Skeletal muscle satellite cell (primary cell): ENCODE measurements at regions not wholly inside any gene's neighbourhood (a gene's known extent, or its start where the extent isn't known, plus 50 kb on each side); places are given as distances from the start of the nearest gene placed in this dataset.

Source experiments
- H3K27me3 ChIP-seq: 2 replicates; pipeline ENCODE4 v1.7.0; 2013; ENCODE audit warnings: low read length; ENCODE audit not compliant: control insufficient read depth, insufficient read depth
- H3K36me3 ChIP-seq: 2 replicates; pipeline ENCODE4 v1.7.0; 2013; ENCODE audit warnings: mild to moderate bottlenecking, control low read depth, low read length; ENCODE audit not compliant: insufficient read depth
- H3K4me1 ChIP-seq: 2 replicates; pipeline ENCODE4 v1.7.0; 2013; ENCODE audit warnings: low read length; ENCODE audit not compliant: control insufficient read depth, insufficient read depth
- H3K4me2 ChIP-seq: 2 replicates; pipeline ENCODE4 v1.7.0; 2013; ENCODE audit warnings: mild to moderate bottlenecking, low read length
- H3K4me3 ChIP-seq: 2 replicates; pipeline ENCODE4 v1.7.0; 2013; ENCODE audit warnings: low read length
- H3K9ac ChIP-seq: 2 replicates; pipeline ENCODE4 v1.7.0; 2013; ENCODE audit warnings: mild to moderate bottlenecking, low read depth, low read length, moderate library complexity
- H3K9me3 ChIP-seq: replicated peaks from 2 replicates; pipeline ENCODE4 v1.7.0; 2013; ENCODE audit warnings: mild to moderate bottlenecking, control low read depth, low read length

DNA sequence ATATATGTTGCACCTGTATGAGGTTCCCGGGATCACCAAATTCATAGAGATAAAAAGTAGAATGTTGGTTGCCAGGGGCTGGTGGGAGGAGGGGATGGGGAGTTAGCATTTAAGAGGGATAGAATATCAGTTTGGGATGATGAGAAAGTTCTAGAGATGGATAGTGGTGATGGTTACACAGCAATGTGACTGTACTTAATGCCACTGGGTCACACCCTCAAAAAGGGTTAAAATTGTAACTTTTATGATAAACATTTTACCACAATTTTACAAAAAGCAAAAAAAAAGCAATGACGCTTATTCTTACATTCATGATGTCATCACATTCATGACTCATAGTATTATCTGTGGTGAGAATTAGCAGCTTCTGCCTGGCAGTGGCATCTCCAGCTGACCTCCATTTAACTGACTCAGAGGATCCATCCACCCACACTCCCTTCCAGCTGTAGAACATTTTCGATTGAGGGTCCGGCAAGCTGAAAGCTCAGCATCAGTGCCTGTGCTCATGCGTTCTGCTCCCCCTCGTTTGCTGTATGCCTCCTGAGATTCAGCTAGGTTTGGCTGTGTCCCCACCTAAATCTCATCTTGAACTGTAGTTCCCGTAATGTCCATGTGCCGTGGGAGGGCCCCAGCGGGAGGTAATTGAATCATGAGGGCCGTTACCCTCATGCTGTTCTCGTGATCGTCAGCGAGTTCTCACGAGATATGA, 64.8 kb upstream of the TMEM260 start:
- Histone ChIP-seq H3K4me3 (no peak overlapping the region), H3K36me3 (no peaks in the 10 kb centered on the region)

DNA sequence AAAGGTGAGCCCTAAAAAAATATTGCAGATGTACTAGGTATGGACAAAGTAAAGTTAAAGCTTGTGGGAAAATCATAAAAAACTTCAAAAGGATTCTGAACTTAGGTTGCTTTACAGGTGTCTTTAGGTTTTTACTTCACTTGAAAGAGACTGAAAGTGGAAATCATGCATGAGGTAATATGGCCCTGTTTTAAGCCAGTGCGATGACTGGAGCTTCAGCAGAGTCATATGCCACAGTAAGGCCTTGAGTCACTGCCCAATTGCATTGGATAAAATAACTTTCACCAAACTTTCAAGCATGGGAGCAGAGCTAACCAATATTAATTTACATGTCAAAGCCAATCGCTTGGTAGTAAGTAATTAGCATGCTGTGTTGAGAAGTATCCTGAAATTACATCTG, 63.9 kb upstream of the TMEM260 start:
- H3K4me3 ChIP-seq = no peak overlapping the region
- no peaks in the 10 kb centered on the region for H3K36me3 ChIP-seq
- no peak overlapping the region for H3K9ac ChIP-seq
- H3K9me3 ChIP-seq = no peaks in the 10 kb centered on the region
- H3K4me2 ChIP-seq = no peak overlapping the region
- H3K27me3 ChIP-seq = peaks cover 30% of the 10 kb centered on the region
- no peaks in the 10 kb centered on the region for H3K4me1 ChIP-seq

More for the DNA sequence above, 64.8 kb upstream of the TMEM260 start:
- no peaks in the 10 kb centered on the region for H3K9me3 ChIP-seq
- H3K9ac ChIP-seq = no peak overlapping the region
- H3K27me3 ChIP-seq = peaks cover 30% of the 10 kb centered on the region
- H3K4me2 ChIP-seq = peak overlapping the region; percentile 43
- H3K4me1 ChIP-seq = no peaks in the 10 kb centered on the region

- peaks cover 32% of the 10 kb centered on the region for H3K27me3 ChIP-seq
- H3K9me3 ChIP-seq = no peaks in the 10 kb centered on the region
- no peak overlapping the region for H3K4me3 ChIP-seq
- H3K4me1 ChIP-seq = no peaks in the 10 kb centered on the region
- no peak overlapping the region for H3K4me2 ChIP-seq
- H3K36me3 ChIP-seq = no peaks in the 10 kb centered on the region
- H3K9ac ChIP-seq = no peak overlapping the region
Observed at GRCh38 chr14:56522403-56522802, 57.2 kb upstream of the TMEM260 start.

GRCh38 chr14:56524971-56525677, 54.5 kb upstream of the TMEM260 start:
- no peak overlapping the region for H3K9ac ChIP-seq
- no peaks in the 10 kb centered on the region for H3K4me1 ChIP-seq
- H3K36me3 ChIP-seq = no peaks in the 10 kb centered on the region
- no peak overlapping the region for H3K4me2 ChIP-seq
- no peak overlapping the region for H3K4me3 ChIP-seq
- no peaks in the 10 kb centered on the region for H3K9me3 ChIP-seq
- peaks cover 31% of the 10 kb centered on the region for H3K27me3 ChIP-seq

- Histone ChIP-seq H3K4me2 (no peak overlapping the region), H3K4me3 (no peak overlapping the region), H3K27me3 (peaks cover 31% of the 10 kb centered on the region), H3K36me3 (no peaks in the 10 kb centered on the region), H3K9ac (no peak overlapping the region), H3K9me3 (no peaks in the 10 kb centered on the region), H3K4me1 (no peaks in the 10 kb centered on the region)
Observed at GRCh38 chr14:56528927-56529326, 50.7 kb upstream of the TMEM260 start.
